KMS-11 (cell line): ENCODE measurements at regions not wholly inside any gene's neighbourhood (a gene's known extent, or its start where the extent isn't known, plus 50 kb on each side); places are given as distances from the start of the nearest gene placed in this dataset.

Experiments
- H2AFZ ChIP-seq: fragments of 200-600 bp; sonication (generic); 2 replicates; pipeline ENCODE4 v1.6.1; 2016; ENCODE audit warnings: antibody characterized with exemption, mixed run types, low read depth
- H3K27ac ChIP-seq: fragments of 200-600 bp; sonication (generic); 2 replicates; pipeline ENCODE4 v1.6.1; 2016; ENCODE audit warnings: mild to moderate bottlenecking, mixed run types
- H3K27me3 ChIP-seq: fragments of 200-600 bp; sonication (generic); 2 replicates; pipeline ENCODE4 v1.6.1; 2017; ENCODE audit warnings: mild to moderate bottlenecking, low read depth, mixed run types, moderate library complexity; ENCODE audit not compliant: insufficient read depth
- H3K36me3 ChIP-seq: fragments of 200-600 bp; sonication (generic); 2 replicates; pipeline ENCODE4 v1.6.1; 2017; ENCODE audit warnings: mild to moderate bottlenecking, mixed run types; ENCODE audit not compliant: insufficient read depth
- H3K4me1 ChIP-seq: fragments of 200-600 bp; sonication (generic); 2 replicates; pipeline ENCODE4 v1.6.1; 2016; ENCODE audit warnings: mild to moderate bottlenecking, low read depth, mixed run types; ENCODE audit not compliant: poor library complexity, severe bottlenecking
- H3K4me2 ChIP-seq: fragments of 200-600 bp; sonication (generic); 2 replicates; pipeline ENCODE4 v1.7.0; 2016; ENCODE audit warnings: mild to moderate bottlenecking, mixed run types
- H3K4me3 ChIP-seq: fragments of 200-600 bp; sonication (generic); IDR thresholded peaks from 2 replicates; pipeline ENCODE4 v1.6.1; 2017; ENCODE audit warnings: low read depth, low read length, mixed read lengths; ENCODE audit not compliant: insufficient read depth
- H3K79me2 ChIP-seq: fragments of 200-600 bp; sonication (generic); 2 replicates; pipeline ENCODE4 v1.6.1; 2016; ENCODE audit warnings: low read depth, mixed run types; ENCODE audit not compliant: insufficient read depth
- H3K9ac ChIP-seq: fragments of 200-600 bp; sonication (generic); 2 replicates; pipeline ENCODE4 v1.6.1; 2016; ENCODE audit warnings: mild to moderate bottlenecking, mixed run types
- H4K20me1 ChIP-seq: fragments of 200-600 bp; sonication (generic); 2 replicates; pipeline ENCODE4 v1.6.1; 2016; ENCODE audit warnings: mild to moderate bottlenecking, mixed run types; ENCODE audit not compliant: insufficient read depth
- CTCF ChIP-seq: fragments of 200-600 bp; sonication (generic); conservative IDR thresholded peaks from 2 replicates; pipeline ENCODE4 v1.6.1; 2017; ENCODE audit warnings: low read depth, mild to moderate bottlenecking, antibody characterized with exemption, low read length, moderate library complexity, mixed read lengths

- peaks cover 5% of the 10 kb centered on the region for H3K4me1 ChIP-seq
- TF ChIP-seq CTCF: no peak
Observed at GRCh38 chr7:113424185-113424817, 305.9 kb upstream of the SMIM30 start.

GRCh38 chr7:113421696-113422330, 303.5 kb upstream of the SMIM30 start:
- Histone ChIP-seq H3K4me2 (no peak overlapping the region; the same call in 1 of the 2 replicates), H3K27ac (no peak overlapping the region)

More at GRCh38 chr7:113424185-113424817, 305.9 kb upstream of the SMIM30 start:
- Histone ChIP-seq H3K9ac (no peak overlapping the region), H3K4me3 (no peak overlapping the region), H4K20me1 (no peaks in the 10 kb centered on the region), H3K36me3 (no peaks in the 10 kb centered on the region), H3K27ac (no peak overlapping the region), H3K4me2 (no peak overlapping the region), H2AFZ (no peak overlapping the region), H3K79me2 (no peaks in the 10 kb centered on the region), H3K27me3 (no peaks in the 10 kb centered on the region)

GRCh38 chr7:113414401-113415035, 296.2 kb upstream of the SMIM30 start:
- no peak for TF ChIP-seq CTCF
- H3K27ac ChIP-seq: no peak overlapping the region
- H3K27me3 ChIP-seq: no peaks in the 10 kb centered on the region
- no peak overlapping the region for H2AFZ ChIP-seq
- H3K9ac ChIP-seq: no peak overlapping the region
- no peaks in the 10 kb centered on the region for H4K20me1 ChIP-seq
- H3K4me3 ChIP-seq: no peak overlapping the region
- no peaks in the 10 kb centered on the region for H3K36me3 ChIP-seq
- H3K79me2 ChIP-seq: no peaks in the 10 kb centered on the region
- H3K4me2 ChIP-seq: no peak overlapping the region
- no peaks in the 10 kb centered on the region for H3K4me1 ChIP-seq

More at GRCh38 chr7:113421696-113422330, 303.5 kb upstream of the SMIM30 start:
- no peak overlapping the region for H3K4me3 ChIP-seq
- H3K9ac ChIP-seq: no peak overlapping the region
- H3K27me3 ChIP-seq: no peaks in the 10 kb centered on the region
- no peaks in the 10 kb centered on the region for H3K36me3 ChIP-seq
- peak; percentile 97 for TF ChIP-seq CTCF
- no peaks in the 10 kb centered on the region for H4K20me1 ChIP-seq
- H3K79me2 ChIP-seq: no peaks in the 10 kb centered on the region
- H2AFZ ChIP-seq: peak overlapping the region; percentile 81
- peaks cover 5% of the 10 kb centered on the region for H3K4me1 ChIP-seq

- H2AFZ ChIP-seq: no peak overlapping the region
- H3K9ac ChIP-seq: no peak overlapping the region
- H3K36me3 ChIP-seq: no peaks in the 10 kb centered on the region
- no peaks in the 10 kb centered on the region for H3K4me1 ChIP-seq
- no peak overlapping the region for H3K27ac ChIP-seq
- no peaks in the 10 kb centered on the region for H4K20me1 ChIP-seq
- H3K79me2 ChIP-seq: no peaks in the 10 kb centered on the region
- no peak for TF ChIP-seq CTCF
- H3K27me3 ChIP-seq: no peaks in the 10 kb centered on the region
- H3K4me3 ChIP-seq: no peak overlapping the region
- no peak overlapping the region for H3K4me2 ChIP-seq
Observed at GRCh38 chr7:113412410-113412809, 294.1 kb upstream of the SMIM30 start.
